MM.1S (cell line): ENCODE measurements at regions not wholly inside any gene's neighbourhood (a gene's known extent, or its start where the extent isn't known, plus 50 kb on each side); places are given as distances from the start of the nearest gene placed in this dataset.

Experiments
- DNase-seq: peaks from one replicate; pipeline ENCODE4 v3.0.0-alpha.2; 2015
- H2AFZ ChIP-seq: fragments of 300-600 bp; sonication (generic); 2 replicates; pipeline ENCODE4 v1.6.0; 2016; ENCODE audit warnings: antibody characterized with exemption, low read length
- H3F3A ChIP-seq: fragments of 300-600 bp; sonication (generic); 2 replicates; pipeline ENCODE4 v1.6.1; 2016; ENCODE audit warnings: mild to moderate bottlenecking, antibody characterized with exemption, low read length, moderate library complexity, mixed read lengths; ENCODE audit not compliant: insufficient read depth
- H3K27ac ChIP-seq: fragments of 300-600 bp; sonication (generic); 2 replicates; pipeline ENCODE4 v1.5.1; 2016; ENCODE audit warnings: mild to moderate bottlenecking, low read length
- H3K27me3 ChIP-seq: fragments of 300-600 bp; sonication (generic); replicated peaks from 2 replicates; pipeline ENCODE4 v1.6.0; 2016; ENCODE audit warnings: low read length; ENCODE audit not compliant: insufficient read depth
- H3K36me3 ChIP-seq: fragments of 300-600 bp; sonication (generic); replicated peaks from 2 replicates; pipeline ENCODE4 v1.6.1; 2016; ENCODE audit warnings: mild to moderate bottlenecking, low read length, mixed read lengths; ENCODE audit not compliant: insufficient read depth
- H3K4me1 ChIP-seq: fragments of 300-600 bp; sonication (generic); 2 replicates; pipeline ENCODE4 v1.6.1; 2016; ENCODE audit warnings: low read length, mixed read lengths
- H3K4me2 ChIP-seq: fragments of 300-600 bp; sonication (generic); 2 replicates; pipeline ENCODE4 v1.6.0; 2016; ENCODE audit warnings: low read depth, low read length
- H3K4me3 ChIP-seq: fragments of 300-600 bp; sonication (generic); 2 replicates; pipeline ENCODE4 v1.5.1; 2016; ENCODE audit warnings: low read length, mixed read lengths
- H3K79me2 ChIP-seq: fragments of 300-600 bp; sonication (generic); 2 replicates; pipeline ENCODE4 v1.6.1; 2016; ENCODE audit warnings: mixed run types, low read length, mixed read lengths
- H3K9ac ChIP-seq: fragments of 300-600 bp; sonication (generic); 2 replicates; pipeline ENCODE4 v1.6.1; 2016; ENCODE audit warnings: low read length, mixed read lengths
- H3K9me2 ChIP-seq: fragments of 300-600 bp; sonication (generic); replicated peaks from 2 replicates; pipeline ENCODE4 v1.6.1; 2016; ENCODE audit warnings: mild to moderate bottlenecking, low read length, mixed read lengths; ENCODE audit not compliant: insufficient read depth
- H3K9me3 ChIP-seq: fragments of 300-600 bp; sonication (generic); replicated peaks from 2 replicates; pipeline ENCODE4 v1.6.1; 2016; ENCODE audit warnings: mild to moderate bottlenecking, low read length, mixed read lengths; ENCODE audit not compliant: insufficient read depth
- H4K20me1 ChIP-seq: fragments of 300-600 bp; sonication (generic); 2 replicates; pipeline ENCODE4 v1.6.1; 2016; ENCODE audit warnings: mild to moderate bottlenecking, low read length, moderate library complexity, mixed read lengths; ENCODE audit not compliant: insufficient read depth
- CTCF ChIP-seq: fragments of 300-600 bp; sonication (generic); IDR thresholded peaks from 2 replicates; pipeline ENCODE4 v1.5.1; 2016; ENCODE audit warnings: antibody characterized with exemption, low read length, mixed read lengths
- EZH2 ChIP-seq: fragments of 300-600 bp; sonication (generic); optimal IDR thresholded peaks from 2 replicates; pipeline ENCODE3; 2017; ENCODE audit warnings: low read depth, mild to moderate bottlenecking, antibody characterized with exemption, low read length, mixed read lengths
- EZH2phosphoT487 ChIP-seq: fragments of 300-600 bp; sonication (generic); IDR thresholded peaks from 2 replicates; pipeline ENCODE4 v1.6.1; 2018; ENCODE audit warnings: antibody characterized with exemption, low read length

- no peak overlapping the region for H3K9ac ChIP-seq
- no peak overlapping the region for H2AFZ ChIP-seq
- H3K36me3 ChIP-seq = no peaks in the 10 kb centered on the region
- H3K9me2 ChIP-seq = no peaks in the 10 kb centered on the region
- H3K4me1 ChIP-seq = no peaks in the 10 kb centered on the region
- H3K4me2 ChIP-seq = no peak overlapping the region
- no peak overlapping the region for H3K27ac ChIP-seq
- H3F3A ChIP-seq = no peaks in the 10 kb centered on the region
- no peak overlapping the region for H3K4me3 ChIP-seq
- H4K20me1 ChIP-seq = no peaks in the 10 kb centered on the region
- DNase-seq = no peak
- TF ChIP-seq EZH2phosphoT487 (no peak), CTCF (no peak), EZH2 (no peak)
- H3K79me2 ChIP-seq = no peaks in the 10 kb centered on the region
- no peaks in the 10 kb centered on the region for H3K9me3 ChIP-seq
- no peaks in the 10 kb centered on the region for H3K27me3 ChIP-seq
These were observed 51.5 kb upstream of the MAP3K1 start for GRCh38 chr5:56763711-56764466.

- Histone ChIP-seq H3K36me3 (no peaks in the 10 kb centered on the region), H3K9ac (no peak overlapping the region), H3K9me2 (no peaks in the 10 kb centered on the region), H3K79me2 (no peaks in the 10 kb centered on the region), H3K4me1 (no peaks in the 10 kb centered on the region), H3K9me3 (no peaks in the 10 kb centered on the region), H3K27ac (no peak overlapping the region), H3K27me3 (no peaks in the 10 kb centered on the region), H2AFZ (no peak overlapping the region), H4K20me1 (no peaks in the 10 kb centered on the region), H3F3A (no peaks in the 10 kb centered on the region), H3K4me3 (no peak overlapping the region), H3K4me2 (no peak overlapping the region)
- DNase-seq = no peak
- TF ChIP-seq EZH2 (no peak), EZH2phosphoT487 (no peak), CTCF (no peak)
These were observed 52.2 kb upstream of the MAP3K1 start for GRCh38 chr5:56763182-56763581.

- H3K4me2 ChIP-seq = no peak overlapping the region
- TF ChIP-seq EZH2phosphoT487 = no peak
- no peak for TF ChIP-seq EZH2
- no peak for TF ChIP-seq CTCF
These were observed 54.0 kb upstream of the MAP3K1 start for GRCh38 chr5:56761151-56761885.

More at GRCh38 chr5:56761151-56761885, 54.0 kb upstream of the MAP3K1 start:
- Histone ChIP-seq H3K36me3 (no peaks in the 10 kb centered on the region), H3K9ac (no peak overlapping the region), H3K9me2 (no peaks in the 10 kb centered on the region), H3K9me3 (no peaks in the 10 kb centered on the region), H3K27me3 (no peaks in the 10 kb centered on the region), H3K4me3 (no peak overlapping the region), H4K20me1 (no peaks in the 10 kb centered on the region), H2AFZ (no peak overlapping the region), H3K79me2 (no peaks in the 10 kb centered on the region), H3K4me1 (no peaks in the 10 kb centered on the region), H3F3A (no peaks in the 10 kb centered on the region), H3K27ac (no peak overlapping the region)
- no peak for DNase-seq
